Peyer's patch (tissue), 4 donors: ENCODE measurements at regions not wholly inside any gene's neighbourhood (a gene's known extent, or its start where the extent isn't known, plus 50 kb on each side); places are given as distances from the start of the nearest gene placed in this dataset.

Source experiments
- POLR2A ChIP-seq, 2 donors: fragments of 450-650 bp; IDR thresholded peaks; one replicate each; pipeline ENCODE4 v1.5.1; 2017; ENCODE audit warnings: antibody characterized with exemption in 2 of 2, mild to moderate bottlenecking in 2 of 2, moderate library complexity in 2 of 2
- TF ChIP-seq, protein P1 (sequence below), 6 experiments: fragments of 450-650 bp in 4 of 6; fragments of 200-600 bp in 2 of 6; sonication (generic) in 1 of 6; IDR thresholded peaks; one replicate each; pipeline ENCODE4 v1.5.1; 2017 to 2019; ENCODE audit warnings: antibody characterized with exemption in 6 of 6, mild to moderate bottlenecking in 3 of 6, moderate library complexity in 1 of 6

- TF ChIP-seq POLR2A (IDR thresholded peaks at IDR 0.05): no peak
- TF ChIP-seq, protein P1, sequence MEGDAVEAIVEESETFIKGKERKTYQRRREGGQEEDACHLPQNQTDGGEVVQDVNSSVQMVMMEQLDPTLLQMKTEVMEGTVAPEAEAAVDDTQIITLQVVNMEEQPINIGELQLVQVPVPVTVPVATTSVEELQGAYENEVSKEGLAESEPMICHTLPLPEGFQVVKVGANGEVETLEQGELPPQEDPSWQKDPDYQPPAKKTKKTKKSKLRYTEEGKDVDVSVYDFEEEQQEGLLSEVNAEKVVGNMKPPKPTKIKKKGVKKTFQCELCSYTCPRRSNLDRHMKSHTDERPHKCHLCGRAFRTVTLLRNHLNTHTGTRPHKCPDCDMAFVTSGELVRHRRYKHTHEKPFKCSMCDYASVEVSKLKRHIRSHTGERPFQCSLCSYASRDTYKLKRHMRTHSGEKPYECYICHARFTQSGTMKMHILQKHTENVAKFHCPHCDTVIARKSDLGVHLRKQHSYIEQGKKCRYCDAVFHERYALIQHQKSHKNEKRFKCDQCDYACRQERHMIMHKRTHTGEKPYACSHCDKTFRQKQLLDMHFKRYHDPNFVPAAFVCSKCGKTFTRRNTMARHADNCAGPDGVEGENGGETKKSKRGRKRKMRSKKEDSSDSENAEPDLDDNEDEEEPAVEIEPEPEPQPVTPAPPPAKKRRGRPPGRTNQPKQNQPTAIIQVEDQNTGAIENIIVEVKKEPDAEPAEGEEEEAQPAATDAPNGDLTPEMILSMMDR (IDR thresholded peaks at IDR 0.05): peak; percentile 35 to 90 (median 86)
Observed at GRCh38 chr10:60646966-60647796, 131.1 kb upstream of the CDK1 start.
